Mucosa of descending colon (tissue), 3 donors: ENCODE measurements at regions not wholly inside any gene's neighbourhood (a gene's known extent, or its start where the extent isn't known, plus 50 kb on each side); places are given as distances from the start of the nearest gene placed in this dataset.

Experiments
- ATAC-seq: fragments of 200-7000 bp; cut with Tn5 transposase; one replicate; pipeline ENCODE4 v1.9.1; 2020; ENCODE audit warnings: mild to moderate bottlenecking, moderate library complexity
- DNase-seq, 3 donors: peaks; one replicate each; pipeline ENCODE4 v3.0.0-alpha.2; 2020
- H3K36me3 ChIP-seq: fragments of 200-600 bp; one replicate; pipeline ENCODE4 v1.8.0; 2021; ENCODE audit warnings: low read depth, mild to moderate bottlenecking
- H3K4me1 ChIP-seq: fragments of 200-600 bp; one replicate; pipeline ENCODE4 v1.8.0; 2021; ENCODE audit warnings: low read depth, mild to moderate bottlenecking
- H3K4me3 ChIP-seq: fragments of 200-600 bp; one replicate; pipeline ENCODE4 v1.8.0; 2021; ENCODE audit warnings: mild to moderate bottlenecking
- H3K9me3 ChIP-seq: fragments of 200-600 bp; one replicate; pipeline ENCODE4 v1.8.0; 2021; ENCODE audit warnings: mild to moderate bottlenecking
- intact Hi-C, 2 donors: fragments of 100-400 bp; cut with DNase I in 1 of 2; cut with micrococcal nuclease in 1 of 2; formaldehyde crosslinking; loops; one replicate each; pipeline versions ENCODE4 v1.11.0 to v1.11.1; 2022; cut with DNase I, micrococcal nuclease
- TF ChIP-seq, protein P1 (sequence below): fragments of 200-600 bp; IDR thresholded peaks from one replicate; pipeline ENCODE4 v1.8.0; 2022; ENCODE audit warnings: antibody characterized with exemption, mild to moderate bottlenecking
- donor health status: DM: no; HTN: no; CAD: no; lungs with moderate emphysema.
- donor health status: DM: no; HTN: no; CAD: no.
- donor health status: DM: no; HTN: yes; CAD: no.

GRCh38 chr4:170674176-170674575 lies 584.4 kb upstream of the AADAT start:
- H3K9me3 ChIP-seq: no peaks in the 10 kb centered on the region
- no peaks in the 10 kb centered on the region for H3K4me1 ChIP-seq
- DNase-seq (no peak), ATAC-seq (no peak)
- H3K4me3 ChIP-seq: no peak overlapping the region
- TF ChIP-seq, protein P1, sequence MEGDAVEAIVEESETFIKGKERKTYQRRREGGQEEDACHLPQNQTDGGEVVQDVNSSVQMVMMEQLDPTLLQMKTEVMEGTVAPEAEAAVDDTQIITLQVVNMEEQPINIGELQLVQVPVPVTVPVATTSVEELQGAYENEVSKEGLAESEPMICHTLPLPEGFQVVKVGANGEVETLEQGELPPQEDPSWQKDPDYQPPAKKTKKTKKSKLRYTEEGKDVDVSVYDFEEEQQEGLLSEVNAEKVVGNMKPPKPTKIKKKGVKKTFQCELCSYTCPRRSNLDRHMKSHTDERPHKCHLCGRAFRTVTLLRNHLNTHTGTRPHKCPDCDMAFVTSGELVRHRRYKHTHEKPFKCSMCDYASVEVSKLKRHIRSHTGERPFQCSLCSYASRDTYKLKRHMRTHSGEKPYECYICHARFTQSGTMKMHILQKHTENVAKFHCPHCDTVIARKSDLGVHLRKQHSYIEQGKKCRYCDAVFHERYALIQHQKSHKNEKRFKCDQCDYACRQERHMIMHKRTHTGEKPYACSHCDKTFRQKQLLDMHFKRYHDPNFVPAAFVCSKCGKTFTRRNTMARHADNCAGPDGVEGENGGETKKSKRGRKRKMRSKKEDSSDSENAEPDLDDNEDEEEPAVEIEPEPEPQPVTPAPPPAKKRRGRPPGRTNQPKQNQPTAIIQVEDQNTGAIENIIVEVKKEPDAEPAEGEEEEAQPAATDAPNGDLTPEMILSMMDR: no peak
- intact Hi-C loops: no loop called here
- H3K36me3 ChIP-seq: no peaks in the 10 kb centered on the region

- DNase-seq (no peak), ATAC-seq (no peak)
- TF ChIP-seq, protein P1: no peak
- Histone ChIP-seq H3K4me3 (no peak overlapping the region), H3K4me1 (no peaks in the 10 kb centered on the region), H3K9me3 (no peaks in the 10 kb centered on the region), H3K36me3 (no peaks in the 10 kb centered on the region)
- intact Hi-C loops: no loop called here
Observed at GRCh38 chr4:170672381-170672965, 582.7 kb upstream of the AADAT start.

DNA sequence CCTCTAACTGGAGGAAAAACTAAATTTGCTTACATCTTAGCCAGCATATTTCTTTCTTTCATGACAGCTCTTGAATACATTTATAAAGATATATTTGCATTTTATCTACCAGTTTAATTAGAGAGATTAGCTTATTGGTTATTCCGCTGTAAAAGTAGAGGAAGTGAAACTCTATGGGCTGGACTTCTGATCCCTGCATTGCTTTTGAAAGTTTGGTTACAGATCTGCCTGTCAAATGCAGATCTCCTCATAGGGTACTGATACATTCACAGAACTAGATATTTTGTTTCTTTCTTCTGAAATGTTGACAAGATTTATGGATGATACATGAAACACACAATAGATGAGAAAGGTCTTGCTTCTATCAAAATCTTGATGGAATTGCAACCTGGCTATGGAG lies 581.4 kb upstream of the AADAT start:
- Histone ChIP-seq H3K4me1 (no peaks in the 10 kb centered on the region), H3K9me3 (no peaks in the 10 kb centered on the region), H3K36me3 (no peaks in the 10 kb centered on the region), H3K4me3 (no peak overlapping the region)
- intact Hi-C loops: no loop called here
- ATAC-seq (no peak), DNase-seq (no peak)
- TF ChIP-seq, protein P1: no peak

DNA sequence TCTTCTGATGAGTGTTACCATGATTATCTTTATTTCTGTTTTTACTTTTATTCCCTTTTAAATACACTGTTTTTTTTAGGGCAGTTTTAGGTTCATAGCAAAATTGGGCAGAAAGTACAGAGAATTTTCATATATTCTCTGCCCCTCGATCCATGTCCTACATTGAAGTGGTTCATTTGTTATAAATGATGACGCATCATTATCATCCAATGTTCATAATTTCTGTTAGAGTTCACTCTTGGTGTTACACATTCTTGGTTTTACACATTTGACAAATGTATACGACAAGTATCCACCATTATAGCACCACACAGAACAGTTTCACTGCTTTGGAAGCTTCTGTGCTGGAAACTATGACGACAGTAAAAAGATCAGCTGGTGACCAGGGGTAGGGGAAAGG lies 578.1 kb upstream of the AADAT start:
- no peak for DNase-seq
- no peak overlapping the region for H3K4me3 ChIP-seq
- TF ChIP-seq, protein P1: no peak
- no peak for ATAC-seq
- H3K4me1 ChIP-seq: no peaks in the 10 kb centered on the region
- H3K36me3 ChIP-seq: no peaks in the 10 kb centered on the region
- no peaks in the 10 kb centered on the region for H3K9me3 ChIP-seq
- intact Hi-C loops: no loop called here

GRCh38 chr4:170666909-170667308 lies 577.2 kb upstream of the AADAT start:
- H3K9me3 ChIP-seq: no peaks in the 10 kb centered on the region
- intact Hi-C loops: no loop called here
- ATAC-seq: no peak
- no peaks in the 10 kb centered on the region for H3K36me3 ChIP-seq
- DNase-seq: no peak
- H3K4me1 ChIP-seq: no peaks in the 10 kb centered on the region
- H3K4me3 ChIP-seq: no peak overlapping the region
- TF ChIP-seq, protein P1: no peak

GRCh38 chr4:170662250-170662649 lies 572.5 kb upstream of the AADAT start:
- no peaks in the 10 kb centered on the region for H3K36me3 ChIP-seq
- no peak for DNase-seq
- H3K4me3 ChIP-seq: no peak overlapping the region
- no peaks in the 10 kb centered on the region for H3K9me3 ChIP-seq
- intact Hi-C loops: no loop called here
- H3K4me1 ChIP-seq: no peaks in the 10 kb centered on the region
- TF ChIP-seq, protein P1: no peak
- ATAC-seq: no peak
